SK-MEL-5 (cell line): ENCODE measurements at regions not wholly inside any gene's neighbourhood (a gene's known extent, or its start where the extent isn't known, plus 50 kb on each side); places are given as distances from the start of the nearest gene placed in this dataset.

Experiments used
- DNase-seq: peaks from one replicate; pipeline ENCODE4 v3.0.0-alpha.2; 2016; ENCODE audit warnings: low read depth, low spot score
- in situ Hi-C: cut with HindIII; loops from 2 replicates; pipeline ENCODE4 v1.10.0; 2016; ENCODE audit warnings: low sequenced_read_pairs, high pct_unique_total_duplicates, low pct_unique_long_range_greater_than_20kb

GRCh38 chr12:23169012-23169695, 544.2 kb downstream of the ETNK1 start:
- in situ Hi-C loops: no loop called here
- no peak for DNase-seq

- in situ Hi-C loops: no loop called here
- no peak for DNase-seq
These were observed 544.7 kb downstream of the ETNK1 start for GRCh38 chr12:23169696-23170013.

GRCh38 chr12:23174917-23175316, 549.9 kb downstream of the ETNK1 start:
- DNase-seq: no peak
- in situ Hi-C loops: no loop called here

- in situ Hi-C loops: no loop called here
- no peak for DNase-seq
These were observed 560.4 kb downstream of the ETNK1 start for GRCh38 chr12:23185346-23185745.

GRCh38 chr12:23186950-23187349, 562.0 kb downstream of the ETNK1 start:
- peak; percentile 7 for DNase-seq
- in situ Hi-C loops: no loop called here

GRCh38 chr12:23193552-23193951, 568.6 kb downstream of the ETNK1 start:
- in situ Hi-C loops: no loop called here
- DNase-seq: no peak

GRCh38 chr12:23197266-23197665, 572.3 kb downstream of the ETNK1 start:
- in situ Hi-C loops: no loop called here

GRCh38 chr12:23202728-23203127, 577.8 kb downstream of the ETNK1 start:
- in situ Hi-C loops: no loop called here
- DNase-seq: no peak

More at GRCh38 chr12:23197266-23197665, 572.3 kb downstream of the ETNK1 start:
- no peak for DNase-seq

GRCh38 chr12:23204933-23205778, 580.2 kb downstream of the ETNK1 start:
- in situ Hi-C loops: no loop called here
- peak; percentile 77 for DNase-seq

- in situ Hi-C loops: no loop called here
- DNase-seq: no peak
These were observed 584.8 kb downstream of the ETNK1 start for GRCh38 chr12:23209793-23210192.

- DNase-seq: no peak
- in situ Hi-C loops: no loop called here
These were observed 585.6 kb downstream of the ETNK1 start for GRCh38 chr12:23210573-23210972.

- in situ Hi-C loops: no loop called here
- DNase-seq: no peak
These were observed 586.7 kb downstream of the ETNK1 start for GRCh38 chr12:23211384-23212320.

- DNase-seq: peak; percentile 32
- in situ Hi-C loops: no loop called here
These were observed 592.2 kb downstream of the ETNK1 start for GRCh38 chr12:23217158-23217557.

GRCh38 chr12:23217667-23218066, 592.7 kb downstream of the ETNK1 start:
- DNase-seq: no peak
- in situ Hi-C loops: no loop called here

- in situ Hi-C loops: no loop called here
- DNase-seq: peak; percentile 49
These were observed 596.1 kb downstream of the ETNK1 start for GRCh38 chr12:23221066-23221465.

- no peak for DNase-seq
- in situ Hi-C loops: no loop called here
These were observed 597.0 kb downstream of the ETNK1 start for GRCh38 chr12:23221926-23222325.

- in situ Hi-C loops: no loop called here
- DNase-seq: peak; percentile 56
These were observed 597.8 kb downstream of the ETNK1 start for GRCh38 chr12:23222801-23223200.

- in situ Hi-C loops: no loop called here
- no peak for DNase-seq
These were observed 603.1 kb downstream of the ETNK1 start for GRCh38 chr12:23228101-23228500.
